Activated CD4-positive, alpha-beta T cell treated with anti-CD3 and anti-CD28 coated beads, Interleukin-2, amount 50 U/mL, for 48 hours (primary cell): ENCODE measurements at regions not wholly inside any gene's neighbourhood (a gene's known extent, or its start where the extent isn't known, plus 50 kb on each side); places are given as distances from the start of the nearest gene placed in this dataset.

Source experiments
- DNase-seq, 2 experiments: peaks; one replicate each; pipeline ENCODE4 v3.0.0-alpha.2; 2020

DNA sequence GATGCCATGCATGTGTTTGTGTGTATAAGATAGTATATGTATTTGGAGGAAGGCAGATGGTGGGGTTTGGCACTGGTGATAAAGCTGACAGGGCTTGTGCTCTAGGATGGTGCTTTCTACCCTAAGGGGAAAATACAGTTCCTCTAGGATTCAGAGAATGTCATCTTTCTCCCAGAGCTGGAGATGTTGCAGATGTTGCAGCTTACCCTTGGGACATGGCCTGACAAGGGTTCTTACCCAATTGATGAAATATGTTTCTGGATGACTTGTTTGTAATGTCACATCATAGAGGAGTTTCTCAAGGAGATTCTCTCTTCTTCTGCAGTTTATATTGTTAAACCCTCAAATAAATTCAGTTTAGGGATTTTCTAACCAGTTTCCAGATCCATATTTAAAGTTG, 52.5 kb upstream of the PITX2 start:
- DNase-seq = no peak

GRCh38 chr4:110676241-110676640, 53.4 kb upstream of the PITX2 start:
- no peak for DNase-seq

DNA sequence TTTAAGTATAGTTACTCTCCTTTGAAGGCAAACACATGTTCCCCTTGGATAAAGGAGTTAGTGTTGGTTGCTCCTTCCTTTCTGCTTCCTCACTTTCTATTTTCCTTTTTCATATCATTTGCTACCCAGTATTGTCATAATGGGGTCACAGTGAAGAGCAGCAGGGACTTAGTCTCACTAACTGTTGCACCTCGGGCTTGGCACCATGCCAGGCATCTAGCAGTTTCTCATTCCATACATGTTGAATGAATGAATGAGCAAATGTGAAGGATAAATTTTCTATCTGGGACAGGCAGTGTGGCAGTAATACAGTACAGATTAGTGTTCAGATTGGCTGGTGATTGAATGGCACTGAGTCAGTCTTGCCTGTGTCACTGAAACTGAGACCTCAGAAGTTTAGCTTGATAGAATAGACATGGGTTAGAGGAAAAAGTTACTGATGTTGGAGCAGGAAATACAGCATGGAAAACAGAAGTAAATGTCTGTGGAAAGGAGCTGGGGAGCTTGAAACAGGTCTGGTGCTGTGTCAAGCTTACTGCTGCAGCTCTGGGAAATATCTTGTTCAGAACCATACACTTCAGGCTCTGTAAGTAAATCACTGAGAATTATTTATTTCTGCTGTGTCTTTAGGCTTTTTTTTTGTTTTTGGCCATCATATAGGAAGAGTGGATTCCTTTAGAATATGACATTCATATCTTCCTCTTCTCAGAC, 55.8 kb upstream of the PITX2 start:
- no peak for DNase-seq

DNA sequence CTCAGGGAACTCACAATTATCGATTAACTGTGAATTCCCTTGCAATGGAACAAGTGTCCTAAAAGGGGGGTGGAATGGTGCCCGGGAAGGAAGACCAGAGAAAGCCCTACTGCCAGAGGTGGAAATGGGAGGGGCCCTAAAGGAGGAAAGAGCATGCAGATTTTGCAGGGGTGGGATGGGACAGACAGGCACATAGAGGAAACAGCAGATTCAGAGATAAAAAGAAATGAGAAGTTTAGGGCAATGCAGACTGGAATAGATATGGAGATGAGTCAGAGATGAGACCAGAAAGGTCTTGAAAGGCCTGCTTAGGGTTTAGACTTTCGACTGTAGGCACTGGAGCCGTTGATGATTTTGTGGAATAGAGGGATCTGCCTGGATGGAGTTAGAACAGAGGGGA, 57.4 kb upstream of the PITX2 start:
- DNase-seq = no peak

DNA sequence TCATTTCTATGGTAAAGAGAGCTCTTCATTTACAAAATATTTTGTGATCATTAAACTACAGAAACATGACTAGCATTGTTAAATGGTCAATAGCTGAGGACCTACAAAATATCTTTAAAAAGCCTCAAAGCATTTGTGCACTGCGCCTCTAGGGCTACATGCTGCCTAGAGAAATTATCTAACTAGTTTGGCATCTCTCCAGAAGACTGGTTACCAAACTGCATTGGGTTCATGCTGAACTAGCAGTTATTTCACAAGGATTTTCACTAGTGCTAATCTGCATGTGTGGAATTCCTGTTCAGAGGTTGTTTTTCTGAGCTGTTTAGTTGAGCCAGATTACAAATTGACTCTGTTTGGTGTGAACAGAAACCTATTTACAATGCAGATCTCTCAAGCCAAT, 58.5 kb upstream of the PITX2 start:
- DNase-seq = no peak

- no peak for DNase-seq
Measured at GRCh38 chr4:110682311-110682710, 59.4 kb upstream of the PITX2 start.

- DNase-seq = no peak
Measured at GRCh38 chr4:110683601-110684000, 60.7 kb upstream of the PITX2 start.

- DNase-seq = no peak
Measured at GRCh38 chr4:110702326-110702725, 79.4 kb upstream of the PITX2 start.

DNA sequence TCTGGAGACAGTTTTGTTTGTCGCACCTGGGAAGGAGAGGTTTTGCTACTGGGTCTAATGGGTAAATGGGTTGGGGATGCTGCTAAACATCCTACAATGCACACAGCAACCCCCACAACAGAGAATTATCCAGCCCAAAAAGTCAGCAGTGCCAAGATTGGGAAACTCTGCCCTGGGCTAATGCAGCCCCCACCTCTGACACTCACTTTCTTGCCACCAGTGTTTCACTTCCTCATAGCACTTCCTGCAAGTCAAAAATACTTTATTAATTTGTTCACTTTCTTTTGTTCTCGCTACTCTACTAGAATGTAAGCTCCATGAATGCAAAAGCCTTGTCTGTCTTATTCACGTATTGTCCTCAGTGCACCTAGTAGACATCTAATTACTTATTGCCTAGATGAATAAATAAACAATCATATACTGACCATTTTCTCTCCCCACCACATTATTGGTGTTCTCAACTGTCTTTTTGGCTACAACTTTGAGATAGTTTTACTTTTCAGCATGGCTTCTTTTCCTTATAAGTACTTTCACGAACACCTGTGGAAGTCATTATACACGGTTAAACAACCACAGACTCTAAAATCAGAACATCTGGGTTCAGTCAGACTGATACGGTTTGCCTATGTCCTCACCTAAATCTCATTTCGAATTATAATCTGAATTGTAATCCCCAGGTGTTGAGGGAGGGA, 82.0 kb upstream of the PITX2 start:
- DNase-seq = no peak

GRCh38 chr4:110705440-110705782, 82.5 kb upstream of the PITX2 start:
- DNase-seq = no peak

- DNase-seq = no peak
Measured at GRCh38 chr4:110710070-110710469, 87.2 kb upstream of the PITX2 start.

DNA sequence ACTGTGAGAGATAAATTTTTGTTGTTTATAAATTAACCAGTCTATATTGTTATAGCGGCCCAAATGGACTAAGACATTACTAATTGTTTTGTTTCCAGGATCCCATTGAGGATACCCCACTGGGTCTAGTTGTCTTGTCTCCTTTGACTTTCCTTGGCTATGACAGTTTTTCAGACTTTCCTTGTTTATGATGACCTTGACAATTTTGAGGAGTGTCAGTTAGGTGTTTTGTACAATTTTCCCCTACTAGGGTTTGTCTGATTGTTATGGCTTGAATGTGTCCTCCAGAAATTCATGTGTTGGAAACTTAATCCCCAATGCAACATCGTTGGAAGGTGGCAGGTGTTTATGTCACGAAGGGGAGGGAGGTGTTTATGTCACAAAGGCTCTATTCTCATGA, 89.6 kb upstream of the PITX2 start:
- no peak for DNase-seq

GRCh38 chr4:110730318-110730717, 107.4 kb upstream of the PITX2 start:
- DNase-seq = no peak

DNA sequence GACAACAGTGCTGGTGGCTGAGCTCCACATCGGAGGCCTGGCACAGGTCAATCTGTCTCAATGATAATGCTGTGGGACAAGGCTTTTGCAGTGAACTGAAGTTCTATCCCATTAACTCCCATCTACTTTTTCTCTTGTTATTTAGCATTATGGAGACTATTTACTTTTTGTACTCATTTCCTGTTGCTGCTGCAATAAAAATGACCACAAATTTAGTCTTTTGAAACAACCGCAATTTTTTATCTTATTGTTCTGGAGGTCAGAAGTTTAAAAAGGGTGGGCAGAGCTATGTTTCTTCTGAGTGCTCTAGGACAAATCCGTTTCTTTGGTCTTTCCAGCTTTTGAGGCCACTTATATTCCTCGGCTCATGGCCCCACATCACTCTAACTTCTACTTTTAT, 111.0 kb upstream of the PITX2 start:
- DNase-seq = no peak

DNA sequence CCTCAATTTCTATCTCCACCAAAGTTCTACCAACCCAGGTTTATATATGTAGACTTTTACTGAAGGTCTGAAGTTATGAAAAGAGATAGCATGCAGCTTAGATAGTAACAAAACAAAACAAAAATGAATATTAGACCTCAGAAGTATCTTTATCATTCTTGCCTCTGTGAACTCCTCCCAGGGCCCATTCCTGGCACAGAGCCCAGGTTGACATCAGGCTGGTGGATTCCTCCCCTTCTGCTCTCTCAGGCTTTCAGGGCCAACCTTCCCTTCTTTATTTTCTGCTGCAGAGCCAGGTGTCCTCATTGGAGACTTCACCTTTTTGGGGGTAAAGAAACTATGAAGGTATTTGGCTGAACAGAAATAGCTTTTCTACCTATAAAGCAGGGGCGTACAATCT, 112.8 kb upstream of the PITX2 start:
- no peak for DNase-seq

- no peak for DNase-seq
Measured at GRCh38 chr4:110737931-110738330, 115.1 kb upstream of the PITX2 start.

GRCh38 chr4:110742143-110742542, 119.3 kb upstream of the PITX2 start:
- no peak for DNase-seq

GRCh38 chr4:110748071-110748470, 125.2 kb upstream of the PITX2 start:
- no peak for DNase-seq

DNA sequence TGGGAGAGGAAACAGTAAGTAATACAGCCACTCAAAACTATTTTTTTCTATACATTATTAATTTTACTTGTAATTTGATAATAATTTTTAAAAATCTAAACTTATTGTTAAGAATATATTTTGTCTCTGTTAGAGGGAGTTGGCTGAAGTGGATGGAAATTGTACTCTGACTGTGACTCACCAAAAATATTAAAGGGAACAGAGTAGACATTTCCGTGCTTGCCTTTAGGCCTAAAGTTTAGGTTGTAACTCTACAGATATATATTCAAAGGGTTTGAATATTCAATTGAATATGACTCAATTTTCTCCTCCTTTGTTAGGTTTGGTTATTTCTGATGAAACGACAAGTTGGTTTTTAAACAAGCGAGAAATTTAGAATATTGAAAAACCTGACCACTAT, 128.3 kb upstream of the PITX2 start:
- DNase-seq = no peak

- DNase-seq = no peak
Measured at GRCh38 chr4:110751986-110752385, 129.1 kb upstream of the PITX2 start.

GRCh38 chr4:110753466-110753865, 130.6 kb upstream of the PITX2 start:
- DNase-seq = no peak

GRCh38 chr4:110754716-110755115, 131.8 kb upstream of the PITX2 start:
- no peak for DNase-seq

GRCh38 chr4:110769578-110769977, 146.7 kb upstream of the PITX2 start:
- no peak for DNase-seq

DNA sequence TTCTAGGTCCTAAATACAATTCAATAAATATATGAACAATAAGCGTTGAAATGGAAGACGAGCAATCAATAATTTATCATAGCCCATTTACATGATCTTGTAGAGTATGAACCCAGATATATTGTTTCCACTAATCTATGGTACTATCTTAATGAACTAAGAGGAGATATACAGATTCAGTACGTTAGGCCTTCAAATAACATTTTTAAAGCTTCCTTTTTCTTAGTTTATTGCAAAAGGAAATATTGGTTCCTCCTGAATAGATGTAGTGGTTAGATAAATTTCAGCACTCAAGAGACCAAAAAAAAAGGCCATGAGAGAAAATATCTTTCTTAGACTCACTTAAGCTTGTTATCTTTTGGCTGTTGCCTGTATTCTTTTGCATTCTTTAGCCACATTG, 147.5 kb upstream of the PITX2 start:
- no peak for DNase-seq

DNA sequence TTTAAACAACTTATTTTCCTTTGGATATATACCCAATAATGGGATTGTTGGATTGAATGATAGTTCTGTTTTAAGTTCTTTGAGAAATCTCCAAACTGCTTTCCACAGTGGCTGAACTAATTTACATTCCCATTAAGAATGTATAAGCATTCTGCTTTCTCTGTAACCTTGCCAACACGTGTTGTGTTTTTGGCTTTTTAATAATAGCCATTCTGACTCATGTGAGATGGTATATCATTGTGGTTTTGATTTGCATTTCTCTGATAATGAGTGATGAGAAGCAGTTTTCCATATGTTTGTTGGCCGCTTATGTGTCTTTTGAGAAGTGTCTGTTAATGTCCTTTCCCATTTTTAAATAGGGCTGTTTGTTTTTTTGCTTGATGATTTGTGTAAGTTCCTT, 155.6 kb upstream of the PITX2 start:
- DNase-seq = no peak
